ENCODE measurements at regions not wholly inside any gene's neighbourhood (a gene's known extent, or its start where the extent isn't known, plus 50 kb on each side); places are given as distances from the start of the nearest gene placed in this dataset.

DNA sequence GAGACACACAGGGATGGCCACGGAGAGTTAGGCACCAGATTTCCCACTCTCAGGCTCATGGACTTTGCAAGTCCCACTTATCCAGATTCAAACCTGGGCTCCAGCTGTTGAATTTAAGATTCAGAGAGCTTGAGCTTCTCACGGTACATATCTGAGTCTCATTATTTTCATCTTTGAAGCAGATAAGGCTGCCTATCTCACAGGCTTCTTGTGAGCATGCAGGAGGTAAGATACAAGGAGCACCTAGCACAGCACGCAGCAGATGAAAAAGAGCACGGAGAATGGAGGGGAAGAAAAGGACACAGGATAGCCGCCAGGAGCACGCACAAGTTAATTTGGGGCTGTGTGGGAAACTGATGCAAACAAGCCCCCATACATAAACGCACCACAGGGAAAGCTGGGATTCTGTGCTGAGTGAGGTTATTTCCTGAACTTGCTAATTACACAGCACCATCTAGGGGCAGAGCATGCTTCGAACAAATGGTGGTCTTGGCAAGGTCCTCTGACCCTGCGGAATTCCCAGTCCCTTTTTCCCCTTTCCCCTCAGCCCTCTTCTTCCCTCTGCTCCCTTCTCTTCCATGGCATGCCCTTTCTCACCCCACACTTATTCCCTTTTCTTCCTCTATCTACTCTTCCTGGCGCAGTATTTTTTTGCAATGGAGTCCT lies 134.7 kb upstream of the VANGL1 start:
- Histone ChIP-seq H3K27ac (ENCODE audit: insufficient read length, low read depth, low read length) (no peak overlapping the region), H4K5ac (ENCODE audit: insufficient read length, low read depth, low read length) (no peak overlapping the region), H3K23me2 (ENCODE audit: insufficient read length, low read depth, low read length, poor library complexity, severe bottlenecking) (no peaks in the 10 kb centered on the region)

More for the DNA sequence above, 134.7 kb upstream of the VANGL1 start:
- Histone ChIP-seq H2BK12ac (ENCODE audit: insufficient read length, low read depth, low read length) (no peak overlapping the region), H3K14ac (ENCODE audit: insufficient read depth, low read length) (no peak overlapping the region), H2AFZ (ENCODE audit: low read length) (no peak overlapping the region), H3K4me1 (ENCODE audit: insufficient read depth, low read length) (no peaks in the 10 kb centered on the region), H3K9ac (ENCODE audit: extremely low read depth, insufficient read length, low read length) (no peak overlapping the region), H3K79me2 (ENCODE audit: insufficient read depth, low read length) (no peaks in the 10 kb centered on the region), H2BK5ac (ENCODE audit: insufficient read length, low read length) (no peak overlapping the region), H3K9me3 (ENCODE audit: control insufficient read depth, low read depth, low read length) (no peaks in the 10 kb centered on the region), H2BK20ac (ENCODE audit: low read depth, low read length, poor library complexity, severe bottlenecking) (no peak overlapping the region), H3K4me2 (ENCODE audit: insufficient read depth, insufficient read length, low read length) (no peak overlapping the region), H2AK5ac (ENCODE audit: insufficient read length, low read length) (no peak overlapping the region), H2BK120ac (ENCODE audit: low read depth, low read length, poor library complexity, severe bottlenecking) (no peak overlapping the region), H3T11ph (ENCODE audit: low read length) (no peak overlapping the region), H2BK15ac (ENCODE audit: low read depth, low read length) (no peak overlapping the region), H3K23ac (ENCODE audit: insufficient read length, low read depth, low read length) (no peak overlapping the region), H3K27me3 (ENCODE audit: insufficient read depth, low read length) (no peaks in the 10 kb centered on the region), H3K4ac (ENCODE audit: low read depth, low read length) (no peak overlapping the region), H3K56ac (ENCODE audit: insufficient read length, low read depth, low read length) (no peak overlapping the region), H4K91ac (ENCODE audit: insufficient read length, low read depth, low read length) (no peak overlapping the region), H4K20me1 (ENCODE audit: control insufficient read depth, insufficient read depth, insufficient read length) (no peaks in the 10 kb centered on the region), H4K8ac (replicated peaks; ENCODE audit: insufficient read length, low read depth, low read length) (no peak overlapping the region), H3K79me1 (ENCODE audit: insufficient read depth, low read depth, low read length, poor library complexity, severe bottlenecking) (no peaks in the 10 kb centered on the region), H3K18ac (ENCODE audit: insufficient read length, low read depth, low read length) (no peak overlapping the region)
- Mint-ChIP-seq H3K4me3 (no peak overlapping the region), H3K27me3 (ENCODE audit: low read depth) (no peaks in the 10 kb centered on the region; the same call in 1 of the 2 replicates), H3K9me3 (peaks cover 0 to 3% of the 10 kb centered on the region in 2 experiments; a peak in 3 of 5 replicates), H3K4me1 (peaks cover 0 to 2% of the 10 kb centered on the region in 2 experiments; a peak in 2 of 4 replicates), H3K27ac (no peak overlapping the region), H3K36me3 (ENCODE audit: insufficient read depth in 1 of 3, low read depth in 3 of 3) (peaks cover 0 to 3% (median 0%) of the 10 kb centered on the region in 3 experiments; a peak in 2 of 7 replicates)
- WGBS (ENCODE audit: extremely low coverage, insufficient read length, low lambda C conversion rate), result no CpG with 5 or more reads among the region's 10 CpGs
- DNase-seq, result peak; percentile 58
- TF ChIP-seq, protein P1, sequence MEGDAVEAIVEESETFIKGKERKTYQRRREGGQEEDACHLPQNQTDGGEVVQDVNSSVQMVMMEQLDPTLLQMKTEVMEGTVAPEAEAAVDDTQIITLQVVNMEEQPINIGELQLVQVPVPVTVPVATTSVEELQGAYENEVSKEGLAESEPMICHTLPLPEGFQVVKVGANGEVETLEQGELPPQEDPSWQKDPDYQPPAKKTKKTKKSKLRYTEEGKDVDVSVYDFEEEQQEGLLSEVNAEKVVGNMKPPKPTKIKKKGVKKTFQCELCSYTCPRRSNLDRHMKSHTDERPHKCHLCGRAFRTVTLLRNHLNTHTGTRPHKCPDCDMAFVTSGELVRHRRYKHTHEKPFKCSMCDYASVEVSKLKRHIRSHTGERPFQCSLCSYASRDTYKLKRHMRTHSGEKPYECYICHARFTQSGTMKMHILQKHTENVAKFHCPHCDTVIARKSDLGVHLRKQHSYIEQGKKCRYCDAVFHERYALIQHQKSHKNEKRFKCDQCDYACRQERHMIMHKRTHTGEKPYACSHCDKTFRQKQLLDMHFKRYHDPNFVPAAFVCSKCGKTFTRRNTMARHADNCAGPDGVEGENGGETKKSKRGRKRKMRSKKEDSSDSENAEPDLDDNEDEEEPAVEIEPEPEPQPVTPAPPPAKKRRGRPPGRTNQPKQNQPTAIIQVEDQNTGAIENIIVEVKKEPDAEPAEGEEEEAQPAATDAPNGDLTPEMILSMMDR (conservative IDR thresholded peaks at IDR 0.05), result peak; percentile 70

Measured in H9 (cell line).